GM21423 (cell line): ENCODE measurements at regions not wholly inside any gene's neighbourhood (a gene's known extent, or its start where the extent isn't known, plus 50 kb on each side); places are given as distances from the start of the nearest gene placed in this dataset.
"Not testable (repeated sequence)": the region's sequence is repeated elsewhere in the genome, so short reads cannot be mapped to it uniquely, and the experiment has no call there.

Source experiments
- ATAC-seq: cut with Tn5 transposase; IDR thresholded peaks from one replicate; pipeline ENCODE4 v1.9.1; 2021; ENCODE audit warnings: mild to moderate bottlenecking, moderate library complexity; ENCODE audit not compliant: unreplicated experiment

GRCh38 chr13:80523134-80523533 is 182.2 kb upstream of the SPRY2 start:
- ATAC-seq, result no peak

GRCh38 chr13:80522463-80522862 is 181.5 kb upstream of the SPRY2 start:
- ATAC-seq, result not testable (repeated sequence)

GRCh38 chr13:80516818-80517348 is 176.0 kb upstream of the SPRY2 start:
- no peak for ATAC-seq

- ATAC-seq, result no peak
These were observed 174.4 kb upstream of the SPRY2 start for GRCh38 chr13:80515296-80515695.

- ATAC-seq, result no peak
These were observed 172.3 kb upstream of the SPRY2 start for GRCh38 chr13:80513196-80513595.

- ATAC-seq, result no peak
These were observed 169.8 kb upstream of the SPRY2 start for GRCh38 chr13:80510686-80511085.

GRCh38 chr13:80509264-80509663 is 168.3 kb upstream of the SPRY2 start:
- ATAC-seq, result no peak

GRCh38 chr13:80508031-80508430 is 167.1 kb upstream of the SPRY2 start:
- ATAC-seq, result no peak

- no peak for ATAC-seq
These were observed 163.5 kb upstream of the SPRY2 start for GRCh38 chr13:80504453-80504852.

- no peak for ATAC-seq
These were observed 161.4 kb upstream of the SPRY2 start for GRCh38 chr13:80502359-80502758.

- ATAC-seq, result no peak
These were observed 160.6 kb upstream of the SPRY2 start for GRCh38 chr13:80501556-80501955.

- ATAC-seq, result no peak
These were observed 158.8 kb upstream of the SPRY2 start for GRCh38 chr13:80499536-80500290.

- ATAC-seq, result no peak
These were observed 157.5 kb upstream of the SPRY2 start for GRCh38 chr13:80498433-80498832.

GRCh38 chr13:80497978-80498377 is 157.1 kb upstream of the SPRY2 start:
- no peak for ATAC-seq

- no peak for ATAC-seq
These were observed 156.5 kb upstream of the SPRY2 start for GRCh38 chr13:80497439-80497838.

- ATAC-seq, result no peak
These were observed 155.9 kb upstream of the SPRY2 start for GRCh38 chr13:80496721-80497397.

- ATAC-seq, result not testable (repeated sequence)
These were observed 149.6 kb upstream of the SPRY2 start for GRCh38 chr13:80490491-80490943.

GRCh38 chr13:80486402-80486801 is 145.5 kb upstream of the SPRY2 start:
- no peak for ATAC-seq

- no peak for ATAC-seq
These were observed 142.2 kb upstream of the SPRY2 start for GRCh38 chr13:80483157-80483556.

- no peak for ATAC-seq
These were observed 140.7 kb upstream of the SPRY2 start for GRCh38 chr13:80481588-80481987.

- no peak for ATAC-seq
These were observed 136.9 kb upstream of the SPRY2 start for GRCh38 chr13:80477661-80478443.
